ENCODE measurements at regions not wholly inside any gene's neighbourhood (a gene's known extent, or its start where the extent isn't known, plus 50 kb on each side); places are given as distances from the start of the nearest gene placed in this dataset.
"Not testable (repeated sequence)": the region's sequence is repeated elsewhere in the genome, so short reads cannot be mapped to it uniquely, and the experiment has no call there.

DNA sequence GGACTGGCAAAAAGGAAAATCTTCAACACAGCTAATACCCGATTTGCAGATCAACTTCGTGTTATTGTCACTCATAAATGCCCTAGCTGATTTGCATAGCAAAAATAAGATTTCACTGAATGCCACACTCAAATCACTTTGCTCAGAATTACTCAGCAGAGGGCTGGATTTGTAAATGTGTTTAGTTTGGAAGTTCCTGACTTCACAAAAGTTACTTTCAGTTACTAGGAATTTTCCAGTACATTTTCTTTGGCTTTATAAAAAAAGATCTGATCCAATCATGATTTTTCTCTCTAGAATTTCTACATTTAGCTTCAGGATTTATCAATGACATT, 433.3 kb upstream of the ID2 start:
- no peak for DNase-seq
- H3K4me3 Mint-ChIP-seq = no peak overlapping the region
- no peak overlapping the region for H3K9ac ChIP-seq (ENCODE audit: extremely low read depth, low read length, poor library complexity, severe bottlenecking)
- no peaks in the 10 kb centered on the region for H3K36me3 ChIP-seq (ENCODE audit: control insufficient read depth, insufficient read depth, low read length)
- H3K27me3 Mint-ChIP-seq (ENCODE audit: insufficient read depth) = no peaks in the 10 kb centered on the region
- no peak overlapping the region for H3K27ac Mint-ChIP-seq
- TF ChIP-seq CTCF (conservative IDR thresholded peaks at IDR 0.05) = no peak
- H3K27me3 ChIP-seq (ENCODE audit: control insufficient read depth, insufficient read depth, low read length, poor library complexity, severe bottlenecking) = no peaks in the 10 kb centered on the region
- no peaks in the 10 kb centered on the region for H3K4me1 ChIP-seq (ENCODE audit: control insufficient read depth, insufficient read depth, low read length)
- H3K9me3 Mint-ChIP-seq = peaks cover 48% of the 10 kb centered on the region
- 91 to 100% methylated on average over 2 of the region's 2 CpGs for WGBS, 2 experiments (ENCODE audit: insufficient coverage in 1 of 2, insufficient read length in 1 of 2)
- peaks cover 59% of the 10 kb centered on the region for H3K9me3 ChIP-seq (ENCODE audit: control insufficient read depth, low read length)
- H3K4me3 ChIP-seq (ENCODE audit: low read length) = no peak overlapping the region
- no peak overlapping the region for H3K27ac ChIP-seq (ENCODE audit: low read depth, low read length)
- peaks cover 27% of the 10 kb centered on the region for H3K4me1 Mint-ChIP-seq
- peaks cover 17% of the 10 kb centered on the region for H3K36me3 Mint-ChIP-seq (ENCODE audit: low read depth)

DNA sequence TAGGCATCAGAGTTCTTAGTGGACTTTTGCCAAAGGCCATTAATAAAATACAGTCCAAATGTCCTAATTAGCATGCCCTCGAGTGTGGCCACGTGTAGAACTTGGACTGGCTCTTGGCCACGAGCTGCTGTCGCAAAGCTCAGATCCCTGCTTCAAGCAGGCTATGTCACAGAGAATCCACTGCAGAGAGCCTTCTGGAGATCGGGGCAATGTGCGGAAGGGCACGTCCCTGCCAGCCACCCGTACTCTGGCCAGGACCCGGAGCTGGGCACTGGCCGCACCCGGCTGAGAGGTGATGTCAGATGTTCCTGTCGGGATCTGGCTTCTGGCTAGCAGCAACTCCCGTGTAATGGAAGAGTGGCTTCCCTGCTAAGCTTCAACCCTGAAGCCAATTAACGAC, 432.7 kb upstream of the ID2 start:
- Histone ChIP-seq H3K4me1 (ENCODE audit: control insufficient read depth, insufficient read depth, low read length) (no peaks in the 10 kb centered on the region), H3K9ac (ENCODE audit: extremely low read depth, low read length, poor library complexity, severe bottlenecking) (no peak overlapping the region), H3K27me3 (ENCODE audit: control insufficient read depth, insufficient read depth, low read length, poor library complexity, severe bottlenecking) (no peaks in the 10 kb centered on the region), H3K27ac (ENCODE audit: low read depth, low read length) (no peak overlapping the region), H3K9me3 (ENCODE audit: control insufficient read depth, low read length) (peaks cover 53% of the 10 kb centered on the region), H3K36me3 (ENCODE audit: control insufficient read depth, insufficient read depth, low read length) (no peaks in the 10 kb centered on the region), H3K4me3 (ENCODE audit: low read length) (no peak overlapping the region)
- H3K9me3 Mint-ChIP-seq = peaks cover 44% of the 10 kb centered on the region
- H3K27ac Mint-ChIP-seq = no peak overlapping the region
- peaks cover 33% of the 10 kb centered on the region for H3K4me1 Mint-ChIP-seq
- no peak for TF ChIP-seq CTCF (conservative IDR thresholded peaks at IDR 0.05)
- WGBS, 2 experiments (ENCODE audit: insufficient coverage in 1 of 2, insufficient read length in 1 of 2) = 96 to 97% methylated on average over 13 to 14 of the region's 14 CpGs
- no peaks in the 10 kb centered on the region for H3K27me3 Mint-ChIP-seq (ENCODE audit: insufficient read depth)
- DNase-seq = no peak
- no peak overlapping the region for H3K4me3 Mint-ChIP-seq
- H3K36me3 Mint-ChIP-seq (ENCODE audit: low read depth) = peaks cover 11% of the 10 kb centered on the region

DNA sequence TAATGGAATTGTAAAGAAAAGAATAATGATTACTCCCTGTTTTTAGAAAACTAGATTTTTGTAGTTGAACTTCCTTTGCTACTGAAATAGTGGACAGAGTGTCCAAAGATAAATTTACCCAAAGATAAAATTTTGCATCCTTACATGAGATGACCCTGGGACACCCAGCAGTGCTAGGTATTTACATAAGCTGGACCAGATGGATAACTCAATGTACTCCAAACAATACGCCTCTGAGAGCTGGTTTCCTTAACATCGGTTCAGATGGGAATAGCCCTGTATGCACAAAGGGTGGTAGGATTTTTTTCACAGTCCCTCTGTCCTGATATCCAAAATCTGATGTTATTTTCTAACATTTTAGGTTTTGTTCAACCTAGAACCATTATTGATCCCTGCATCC, 432.1 kb upstream of the ID2 start:
- WGBS, 2 experiments (ENCODE audit: insufficient coverage in 1 of 2, insufficient read length in 1 of 2) = 92 to 100% methylated on average over 2 of the region's 2 CpGs
- H3K36me3 ChIP-seq (ENCODE audit: control insufficient read depth, insufficient read depth, low read length) = no peaks in the 10 kb centered on the region
- no peaks in the 10 kb centered on the region for H3K27me3 ChIP-seq (ENCODE audit: control insufficient read depth, insufficient read depth, low read length, poor library complexity, severe bottlenecking)
- peak overlapping the region; percentile 64 for H3K4me3 ChIP-seq (ENCODE audit: low read length)
- no peak for DNase-seq
- no peak overlapping the region for H3K27ac Mint-ChIP-seq
- H3K4me3 Mint-ChIP-seq = no peak overlapping the region
- no peak overlapping the region for H3K9ac ChIP-seq (ENCODE audit: extremely low read depth, low read length, poor library complexity, severe bottlenecking)
- TF ChIP-seq CTCF (conservative IDR thresholded peaks at IDR 0.05) = no peak
- peaks cover under 1% of the 10 kb centered on the region for H3K4me1 ChIP-seq (ENCODE audit: control insufficient read depth, insufficient read depth, low read length)
- H3K4me1 Mint-ChIP-seq = peaks cover 39% of the 10 kb centered on the region
- peaks cover 7% of the 10 kb centered on the region for H3K36me3 Mint-ChIP-seq (ENCODE audit: low read depth)
- no peak overlapping the region for H3K27ac ChIP-seq (ENCODE audit: low read depth, low read length)
- peaks cover 38% of the 10 kb centered on the region for H3K9me3 Mint-ChIP-seq
- peaks cover 48% of the 10 kb centered on the region for H3K9me3 ChIP-seq (ENCODE audit: control insufficient read depth, low read length)
- no peaks in the 10 kb centered on the region for H3K27me3 Mint-ChIP-seq (ENCODE audit: insufficient read depth)

DNA sequence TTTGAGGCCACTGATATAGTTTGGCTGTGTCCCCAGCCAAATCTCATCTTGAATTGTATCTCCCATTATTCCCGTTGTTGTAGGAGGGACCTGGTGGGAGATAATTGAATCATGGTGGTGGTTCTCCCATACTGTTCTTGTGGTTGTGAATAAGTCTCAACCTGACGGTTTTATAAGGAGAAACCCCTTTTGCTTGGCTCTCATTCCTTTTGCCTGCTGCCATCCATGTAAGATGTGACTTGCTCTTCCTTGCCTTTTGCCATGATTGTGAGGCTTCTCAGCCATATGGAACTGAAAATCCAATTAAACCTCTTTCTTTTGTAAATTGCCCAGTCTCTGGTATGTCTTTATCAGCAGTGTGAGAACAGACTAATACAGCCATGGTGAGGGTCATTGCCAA, 431.6 kb upstream of the ID2 start:
- H3K27ac Mint-ChIP-seq; H3K36me3 ChIP-seq (ENCODE audit: control insufficient read depth, insufficient read depth, low read length); H3K9ac ChIP-seq (ENCODE audit: extremely low read depth, low read length, poor library complexity, severe bottlenecking); H3K27me3 Mint-ChIP-seq (ENCODE audit: insufficient read depth); H3K36me3 Mint-ChIP-seq (ENCODE audit: low read depth); H3K27me3 ChIP-seq (ENCODE audit: control insufficient read depth, insufficient read depth, low read length, poor library complexity, severe bottlenecking); H3K4me1 ChIP-seq (ENCODE audit: control insufficient read depth, insufficient read depth, low read length); DNase-seq; H3K4me3 Mint-ChIP-seq; H3K27ac ChIP-seq (ENCODE audit: low read depth, low read length): not testable (repeated sequence)
- H3K4me3 ChIP-seq (ENCODE audit: low read length) = peak overlapping the region; percentile 64
- peaks cover 48% of the 10 kb centered on the region for H3K9me3 ChIP-seq (ENCODE audit: control insufficient read depth, low read length)
- Mint-ChIP-seq H3K9me3 (peaks cover 36% of the 10 kb centered on the region), H3K4me1 (peaks cover 44% of the 10 kb centered on the region)
- 71 to 100% methylated on average over 1 to 2 of the region's 2 CpGs for WGBS, 2 experiments (ENCODE audit: insufficient coverage in 1 of 2, insufficient read length in 1 of 2)

All from endodermal cell (in vitro differentiated cells).